SK-N-SH (cell line): ENCODE measurements at regions not wholly inside any gene's neighbourhood (a gene's known extent, or its start where the extent isn't known, plus 50 kb on each side); places are given as distances from the start of the nearest gene placed in this dataset.

Experiments used
- CTCF ChIA-PET: fragments of 300-600, 350-600 bp; formaldehyde crosslinking; extraction: SDS; loops from one replicate; lab custom pipeline; 2021; lab: Yijun Ruan, JAX
- POLR2A ChIA-PET: fragments of 350-600 bp; sonication (Branson Sonifier 250); formaldehyde crosslinking; extraction: SDS; loops from one replicate; lab custom pipeline; 2020; ENCODE audit warnings: antibody characterized with exemption, inconsistent platforms; lab: Yijun Ruan, JAX
- DNase-seq: peaks from one replicate; pipeline ENCODE4 v3.0.0; 2012
- H2AFZ ChIP-seq: fragments of 200-600 bp; sonication (generic); 2 replicates; pipeline ENCODE4 v1.8.1; 2016; ENCODE audit warnings: antibody characterized with exemption, mild to moderate bottlenecking, low read depth
- H3F3A ChIP-seq: fragments of 200-600 bp; sonication (generic); replicated peaks from 2 replicates; pipeline ENCODE3; 2016; ENCODE audit warnings: antibody characterized with exemption, mild to moderate bottlenecking; ENCODE audit not compliant: insufficient read depth
- H3K27ac ChIP-seq, 2 experiments: fragments of 200-500 bp in 1 of 2; fragments of 200-600 bp in 1 of 2; sonication (Bioruptor generic) in 1 of 2; sonication (generic), shearing (Covaris generic) in 1 of 2; 2 replicates each; pipeline versions ENCODE4 v1.5.1 to v1.6.1; 2014 to 2016; ENCODE audit warnings: low read depth in 2 of 2, inconsistent platforms in 1 of 2, low read length in 1 of 2, mild to moderate bottlenecking in 1 of 2, mixed read lengths in 1 of 2
- H3K27me3 ChIP-seq: fragments of 200-600 bp; sonication (generic), shearing (Covaris generic); 2 replicates; pipeline ENCODE4 v1.6.1; 2016; ENCODE audit warnings: mixed run types; ENCODE audit not compliant: insufficient read depth
- H3K36me3 ChIP-seq, 2 experiments: fragments of 200-500 bp in 1 of 2; fragments of 200-600 bp in 1 of 2; sonication (Bioruptor generic) in 1 of 2; sonication (generic) in 1 of 2; replicated peaks in 1 of 2; 2 replicates each; pipeline versions ENCODE3 to v1.5.1; 2014 to 2016; ENCODE audit warnings: low read length in 1 of 2, mild to moderate bottlenecking in 1 of 2; ENCODE audit not compliant: insufficient read depth in 2 of 2, control insufficient read depth in 1 of 2
- H3K4me1 ChIP-seq, 2 experiments: fragments of 200-500 bp in 1 of 2; fragments of 200-600 bp in 1 of 2; sonication (Bioruptor generic) in 1 of 2; sonication (generic), shearing (Covaris generic) in 1 of 2; 2 replicates each; pipeline versions ENCODE4 v1.5.1 to v1.6.1; 2014 to 2016; ENCODE audit warnings: low read depth in 1 of 2, low read length in 1 of 2, mixed run types in 1 of 2; ENCODE audit not compliant: insufficient read depth in 2 of 2, control insufficient read depth in 1 of 2
- H3K4me2 ChIP-seq: fragments of 200-600 bp; sonication (generic), shearing (Covaris generic); 2 replicates; pipeline ENCODE4 v1.6.1; 2017; ENCODE audit warnings: mixed run types
- H3K4me3 ChIP-seq, 2 experiments: fragments of 200-500 bp in 1 of 2; fragments of 200-600 bp in 1 of 2; sonication (Bioruptor generic) in 1 of 2; sonication (generic), shearing (Covaris generic) in 1 of 2; 2 replicates each; pipeline versions ENCODE4 v1.5.1 to v1.8.1; 2014 to 2016; ENCODE audit warnings: low read depth in 2 of 2, inconsistent platforms in 1 of 2, low read length in 1 of 2, mild to moderate bottlenecking in 1 of 2, mixed read lengths in 1 of 2, moderate library complexity in 1 of 2
- H3K79me2 ChIP-seq: fragments of 200-600 bp; sonication (generic); 2 replicates; pipeline ENCODE4 v1.8.1; 2017; ENCODE audit warnings: mild to moderate bottlenecking; ENCODE audit not compliant: insufficient read depth
- H3K9ac ChIP-seq: fragments of 200-600 bp; sonication (generic); 2 replicates; pipeline ENCODE4 v1.6.1; 2017; ENCODE audit warnings: mixed run types
- H3K9me2 ChIP-seq: fragments of 200-600 bp; sonication (generic); 2 replicates; pipeline ENCODE4 v1.6.1; 2017; ENCODE audit warnings: mixed run types
- H3K9me3 ChIP-seq: fragments of 200-600 bp; sonication (generic); 2 replicates; pipeline ENCODE4 v1.6.1; 2017; ENCODE audit warnings: mixed run types, mild to moderate bottlenecking, moderate library complexity
- H4K20me1 ChIP-seq: fragments of 200-600 bp; sonication (generic); 2 replicates; pipeline ENCODE4 v1.6.1; 2017; ENCODE audit warnings: mild to moderate bottlenecking, mixed run types; ENCODE audit not compliant: insufficient read depth
- EP300 ChIP-seq, 2 experiments: IDR thresholded peaks; 2 replicates each; pipeline versions ENCODE4 v1.4.0 to v1.6.1; 2012; ENCODE audit warnings: borderline replicate concordance in 1 of 2, low read depth in 1 of 2, low read length in 1 of 2
- EZH2phosphoT487 ChIP-seq: fragments of 200-600 bp; sonication (generic); IDR thresholded peaks from 2 replicates; pipeline ENCODE4 v1.6.1; 2017; ENCODE audit warnings: low read depth, mixed run types, mild to moderate bottlenecking, antibody characterized with exemption, moderate library complexity, borderline replicate concordance
- FOSL2 ChIP-seq: IDR thresholded peaks from 2 replicates; pipeline ENCODE4 v1.4.0; 2012; ENCODE audit warnings: low read depth, mild to moderate bottlenecking, moderate library complexity, borderline replicate concordance
- RCOR1 ChIP-seq: fragments of 150-350 bp; IDR thresholded peaks from 2 replicates; pipeline ENCODE4 v1.6.1; 2017; ENCODE audit warnings: antibody characterized with exemption, low read length
- RFX5 ChIP-seq: IDR thresholded peaks from 2 replicates; pipeline ENCODE4 v1.6.1; 2012; ENCODE audit warnings: mild to moderate bottlenecking, improper control_type of control experiment, low read length
- RXRA ChIP-seq: IDR thresholded peaks from 2 replicates; pipeline ENCODE4 v1.4.0; 2012; ENCODE audit warnings: low read depth, mild to moderate bottlenecking, borderline replicate concordance
- SIN3A ChIP-seq: IDR thresholded peaks from 2 replicates; pipeline ENCODE4 v1.6.1; 2012; ENCODE audit warnings: low read depth, mild to moderate bottlenecking, low read length, moderate library complexity, borderline replicate concordance
- SMC3 ChIP-seq: IDR thresholded peaks from 2 replicates; pipeline ENCODE4 v1.6.1; 2012; ENCODE audit warnings: low read depth, low read length, improper control_type of control experiment
- TEAD4 ChIP-seq: IDR thresholded peaks from 2 replicates; pipeline ENCODE4 v1.4.0; 2012; ENCODE audit warnings: mild to moderate bottlenecking, borderline replicate concordance; ENCODE audit not compliant: insufficient read depth
- USF2 ChIP-seq: fragments of 150-350 bp; IDR thresholded peaks from 2 replicates; pipeline ENCODE4 v1.6.1; 2017; ENCODE audit warnings: antibody characterized with exemption, low read length, low read depth, borderline replicate concordance
- YY1 ChIP-seq: IDR thresholded peaks from 2 replicates; pipeline ENCODE4 v1.4.0; 2012; ENCODE audit warnings: low read depth, mild to moderate bottlenecking
- WGBS: methylation state at CpG from one replicate; pipeline ENCODE4 v1.1.6; 2017; ENCODE audit warnings: low lambda C conversion rate; 5-methylcytosine and 5-hydroxymethylcytosine counted together

GRCh38 chr3:193875601-193876321, 260.2 kb upstream of the HES1 start:
- no peak overlapping the region for H3K4me2 ChIP-seq
- CTCF ChIA-PET, result interaction anchor here (0.6 kb wide), 1 partner anchor 92 kb away, joined by 4 read pairs; no protein-coding TSS in a partner anchor
- POLR2A ChIA-PET, result no interaction called here
- H3K9ac ChIP-seq, result no peak overlapping the region
- H3F3A ChIP-seq, result no peaks in the 10 kb centered on the region
- no peaks in the 10 kb centered on the region for H4K20me1 ChIP-seq
- WGBS, result 43% methylated on average over 4 of the region's 5 CpGs
- DNase-seq, result no peak
- TF ChIP-seq YY1, result no peak
- H2AFZ ChIP-seq, result no peak overlapping the region
- H3K36me3 ChIP-seq, result no peaks in the 10 kb centered on the region
- no peaks in the 10 kb centered on the region for H3K9me2 ChIP-seq
- no peaks in the 10 kb centered on the region for H3K9me3 ChIP-seq
- H3K4me1 ChIP-seq, result peaks cover 0 to 9% of the 10 kb centered on the region in 2 experiments; a peak in 1 of 4 replicates
- no peaks in the 10 kb centered on the region; the same call in 1 of the 2 replicates for H3K27me3 ChIP-seq
- no peak overlapping the region for H3K4me3 ChIP-seq
- no peaks in the 10 kb centered on the region for H3K79me2 ChIP-seq
- H3K27ac ChIP-seq, result no peak overlapping the region

DNA sequence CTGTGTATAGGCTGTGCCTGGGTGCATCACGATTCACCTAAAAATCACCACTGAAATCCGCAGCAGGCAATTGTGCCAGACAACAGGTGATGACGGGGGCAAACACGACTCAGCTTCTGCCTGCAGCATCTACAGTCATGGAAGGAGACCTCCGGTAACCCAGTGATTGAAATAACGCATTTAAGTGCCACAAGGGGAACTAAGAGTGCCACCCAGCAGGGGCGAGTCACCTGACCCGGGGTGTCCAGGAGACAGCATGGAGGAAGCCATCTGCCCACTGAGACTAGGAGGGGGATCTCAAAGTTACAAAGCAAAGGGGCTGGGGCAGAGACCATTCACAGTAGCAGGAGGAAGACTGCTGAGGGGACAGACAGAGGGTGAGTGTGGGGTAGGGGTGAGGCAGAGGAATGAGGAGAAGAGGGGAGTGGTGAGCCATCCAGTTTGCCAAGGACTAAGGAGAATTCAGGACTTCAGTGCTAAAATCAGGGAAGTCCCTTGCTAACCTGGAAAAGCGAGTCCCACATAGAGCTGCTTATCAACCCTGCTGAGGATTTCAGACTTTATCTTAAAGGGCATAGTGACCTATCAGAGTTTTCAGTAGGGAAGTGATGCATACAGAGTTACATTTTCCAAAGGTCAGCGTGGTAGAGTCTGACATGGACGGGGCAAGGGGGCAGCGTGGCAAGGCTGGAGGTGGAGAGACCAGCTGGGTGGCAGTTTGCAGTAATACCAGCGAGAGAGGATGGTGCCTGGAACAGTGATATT, 256.7 kb upstream of the HES1 start:
- no peak for TF ChIP-seq TEAD4
- no peak for TF ChIP-seq EZH2phosphoT487
- TF ChIP-seq RCOR1, result no peak
- no peak for TF ChIP-seq RFX5
- no peak for TF ChIP-seq SMC3
- no peak for TF ChIP-seq FOSL2
- TF ChIP-seq USF2, result no peak
- TF ChIP-seq EP300 (IDR thresholded peaks at IDR 0.05; ENCODE audit: borderline replicate concordance in 1 of 2, low read depth in 1 of 2, low read length in 1 of 2), result no peak
- TF ChIP-seq RXRA, result no peak
- TF ChIP-seq SIN3A, result no peak
- 62% methylated on average over 13 of the region's 13 CpGs for WGBS
- no peaks in the 10 kb centered on the region; a peak in 1 of 4 replicates for H3K4me1 ChIP-seq
- no peaks in the 10 kb centered on the region for H3F3A ChIP-seq
- no peak overlapping the region for H3K4me3 ChIP-seq
- DNase-seq, result no peak
- no peak overlapping the region for H3K9ac ChIP-seq
- H4K20me1 ChIP-seq, result no peaks in the 10 kb centered on the region
- no peaks in the 10 kb centered on the region for H3K9me3 ChIP-seq
- no peaks in the 10 kb centered on the region; the same call in 1 of the 2 replicates for H3K27me3 ChIP-seq
- H3K36me3 ChIP-seq, result no peaks in the 10 kb centered on the region
- CTCF ChIA-PET, result interaction anchor here (1.0 kb wide), 1 partner anchor 436 kb away, joined by 4 read pairs; no protein-coding TSS in a partner anchor
- no peaks in the 10 kb centered on the region for H3K79me2 ChIP-seq
- no peaks in the 10 kb centered on the region for H3K9me2 ChIP-seq
- H2AFZ ChIP-seq, result no peak overlapping the region
- no peak overlapping the region for H3K4me2 ChIP-seq
- POLR2A ChIA-PET, result no interaction called here
- H3K27ac ChIP-seq, result no peak overlapping the region
